Gastrocnemius medialis (tissue), 4 donors: ENCODE measurements at regions not wholly inside any gene's neighbourhood (a gene's known extent, or its start where the extent isn't known, plus 50 kb on each side); places are given as distances from the start of the nearest gene placed in this dataset.

ENCODE experiments used
- CTCF ChIP-seq, 5 experiments: fragments of 450-650 bp in 3 of 5; fragments of 200-600 bp in 2 of 5; sonication (generic) in 2 of 5; IDR thresholded peaks in 4 of 5; conservative IDR thresholded peaks in 1 of 5; 1 replicate in 4 of 5; 2 replicates in 1 of 5; pipeline ENCODE4 v1.5.1; 2016 to 2019; ENCODE audit warnings: antibody characterized with exemption in 5 of 5, mild to moderate bottlenecking in 3 of 5, moderate library complexity in 3 of 5
- POLR2A ChIP-seq, 2 donors: fragments of 450-650 bp; IDR thresholded peaks; one replicate each; pipeline ENCODE4 v1.6.1; 2017; ENCODE audit warnings: antibody characterized with exemption in 2 of 2, mild to moderate bottlenecking in 2 of 2, moderate library complexity in 2 of 2

GRCh38 chr20:47944682-47945081 is 159.4 kb upstream of the SULF2 start:
- TF ChIP-seq CTCF (IDR thresholded peaks at IDR 0.05 in 4 of 5, conservative IDR thresholded peaks at IDR 0.05 in 1 of 5) (no peak), POLR2A (IDR thresholded peaks at IDR 0.05) (no peak)
